ENCODE measurements at regions not wholly inside any gene's neighbourhood (a gene's known extent, or its start where the extent isn't known, plus 50 kb on each side); places are given as distances from the start of the nearest gene placed in this dataset.

- no peak for DNase-seq (ENCODE audit: low read depth, low spot score)
- H3K36me3 ChIP-seq (ENCODE audit: control insufficient read depth, insufficient read depth, low read length) = no peaks in the 10 kb centered on the region
- no peak for ATAC-seq
- no peak overlapping the region for H3K4me3 ChIP-seq (ENCODE audit: low read depth in 2 of 2, low read length in 2 of 2)
- POLR2A ChIA-PET = no interaction called here
- no peaks in the 10 kb centered on the region for H3K27me3 ChIP-seq (ENCODE audit: control insufficient read depth, insufficient read depth, low read length)
- H3K9me3 ChIP-seq (ENCODE audit: control insufficient read depth, insufficient read depth, low read depth, low read length) = no peaks in the 10 kb centered on the region
- BruUV-seq (replicated peaks) = no TSS peak
- no peaks in the 10 kb centered on the region for H3K4me1 ChIP-seq (ENCODE audit: control insufficient read depth, insufficient read depth, low read length)
- no peak overlapping the region for H3K27ac ChIP-seq (ENCODE audit: low read length)
- intact Hi-C loops (cut with micrococcal nuclease; ENCODE audit: unreplicated experiment) = no loop called here
- CTCF ChIA-PET = no interaction called here
- in situ Hi-C loops (cut with HindIII; ENCODE audit: low pct_unique_long_range_greater_than_20kb, low sequenced_read_pairs) = no loop called here
- TF ChIP-seq POLR2AphosphoS5 (IDR thresholded peaks at IDR 0.05; ENCODE audit: low read depth, low read length) (no peak), SIN3A (IDR thresholded peaks at IDR 0.05; ENCODE audit: borderline replicate concordance, insufficient read depth, low read depth, low read length) (no peak), REST (IDR thresholded peaks at IDR 0.05; ENCODE audit: insufficient read depth in 1 of 2, low read depth in 2 of 2, low read length in 1 of 2) (no peak), TCF7L2 (IDR thresholded peaks at IDR 0.05; ENCODE audit: low read depth, low read length) (no peak)
- TF ChIP-seq, protein P1, sequence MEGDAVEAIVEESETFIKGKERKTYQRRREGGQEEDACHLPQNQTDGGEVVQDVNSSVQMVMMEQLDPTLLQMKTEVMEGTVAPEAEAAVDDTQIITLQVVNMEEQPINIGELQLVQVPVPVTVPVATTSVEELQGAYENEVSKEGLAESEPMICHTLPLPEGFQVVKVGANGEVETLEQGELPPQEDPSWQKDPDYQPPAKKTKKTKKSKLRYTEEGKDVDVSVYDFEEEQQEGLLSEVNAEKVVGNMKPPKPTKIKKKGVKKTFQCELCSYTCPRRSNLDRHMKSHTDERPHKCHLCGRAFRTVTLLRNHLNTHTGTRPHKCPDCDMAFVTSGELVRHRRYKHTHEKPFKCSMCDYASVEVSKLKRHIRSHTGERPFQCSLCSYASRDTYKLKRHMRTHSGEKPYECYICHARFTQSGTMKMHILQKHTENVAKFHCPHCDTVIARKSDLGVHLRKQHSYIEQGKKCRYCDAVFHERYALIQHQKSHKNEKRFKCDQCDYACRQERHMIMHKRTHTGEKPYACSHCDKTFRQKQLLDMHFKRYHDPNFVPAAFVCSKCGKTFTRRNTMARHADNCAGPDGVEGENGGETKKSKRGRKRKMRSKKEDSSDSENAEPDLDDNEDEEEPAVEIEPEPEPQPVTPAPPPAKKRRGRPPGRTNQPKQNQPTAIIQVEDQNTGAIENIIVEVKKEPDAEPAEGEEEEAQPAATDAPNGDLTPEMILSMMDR (IDR thresholded peaks at IDR 0.05) = no peak
Observed at GRCh38 chr5:2849429-2849828, 98.0 kb upstream of the IRX2 start.

GRCh38 chr5:2848619-2849018, 97.1 kb upstream of the IRX2 start:
- ChIA-PET POLR2A (no interaction called here), CTCF (no interaction called here)
- Histone ChIP-seq H3K27me3 (ENCODE audit: control insufficient read depth, insufficient read depth, low read length) (no peaks in the 10 kb centered on the region), H3K36me3 (ENCODE audit: control insufficient read depth, insufficient read depth, low read length) (no peaks in the 10 kb centered on the region), H3K4me1 (ENCODE audit: control insufficient read depth, insufficient read depth, low read length) (no peaks in the 10 kb centered on the region), H3K9me3 (ENCODE audit: control insufficient read depth, insufficient read depth, low read depth, low read length) (no peaks in the 10 kb centered on the region), H3K4me3 (ENCODE audit: low read depth in 2 of 2, low read length in 2 of 2) (no peak overlapping the region), H3K27ac (ENCODE audit: low read length) (no peak overlapping the region)
- no peak for ATAC-seq
- TF ChIP-seq REST (IDR thresholded peaks at IDR 0.05; ENCODE audit: insufficient read depth in 1 of 2, low read depth in 2 of 2, low read length in 1 of 2) = no peak
- TF ChIP-seq POLR2AphosphoS5 (IDR thresholded peaks at IDR 0.05; ENCODE audit: low read depth, low read length) = no peak
- TF ChIP-seq SIN3A (IDR thresholded peaks at IDR 0.05; ENCODE audit: borderline replicate concordance, insufficient read depth, low read depth, low read length) = no peak
- TF ChIP-seq, protein P1 (IDR thresholded peaks at IDR 0.05) = peak; percentile 22; the same call in 1 of the 2 replicates
- no peak for TF ChIP-seq TCF7L2 (IDR thresholded peaks at IDR 0.05; ENCODE audit: low read depth, low read length)
- no peak for DNase-seq (ENCODE audit: low read depth, low spot score)
- in situ Hi-C loops (cut with HindIII; ENCODE audit: low pct_unique_long_range_greater_than_20kb, low sequenced_read_pairs) = no loop called here
- intact Hi-C loops (cut with micrococcal nuclease; ENCODE audit: unreplicated experiment) = no loop called here
- BruUV-seq (replicated peaks) = no TSS peak

All from Panc1 (cell line).